Stimulated activated CD8-positive, alpha-beta memory T cell treated with anti-CD3 and anti-CD28 coated beads, Interleukin-2, amount 100 ng/mL, for 48 hours (primary cell): ENCODE measurements at regions not wholly inside any gene's neighbourhood (a gene's known extent, or its start where the extent isn't known, plus 50 kb on each side); places are given as distances from the start of the nearest gene placed in this dataset.

Source experiments
- DNase-seq, 2 donors: peaks; one replicate each; pipeline ENCODE4 v3.0.0-alpha.2; 2020; ENCODE audit warnings: low read depth in 2 of 2

- no peak for DNase-seq
Measured at GRCh38 chr14:61847861-61848260, 85.6 kb downstream of the SNAPC1 start.

- no peak for DNase-seq
Measured at GRCh38 chr14:61854898-61855297, 92.7 kb downstream of the SNAPC1 start.

- DNase-seq: peak; percentile 29 to 46
Measured at GRCh38 chr14:61860294-61860918, 98.2 kb downstream of the SNAPC1 start.

GRCh38 chr14:61861320-61861865 lies 99.2 kb downstream of the SNAPC1 start:
- DNase-seq: no peak

- no peak for DNase-seq
Measured at GRCh38 chr14:61864329-61864898, 102.2 kb downstream of the SNAPC1 start.

GRCh38 chr14:61866932-61867920 lies 105.0 kb downstream of the SNAPC1 start:
- DNase-seq: no peak

- DNase-seq: no peak
Measured at GRCh38 chr14:61868846-61869245, 106.6 kb downstream of the SNAPC1 start.

GRCh38 chr14:61870163-61870562 lies 107.9 kb downstream of the SNAPC1 start:
- DNase-seq: no peak

GRCh38 chr14:61872452-61872851 lies 110.2 kb downstream of the SNAPC1 start:
- no peak for DNase-seq

GRCh38 chr14:61875483-61875882 lies 113.3 kb downstream of the SNAPC1 start:
- DNase-seq: no peak

- DNase-seq: no peak
Measured at GRCh38 chr14:61876362-61877034, 114.3 kb downstream of the SNAPC1 start.

GRCh38 chr14:61877035-61877390 lies 114.8 kb downstream of the SNAPC1 start:
- DNase-seq: no peak

GRCh38 chr14:61877768-61878167 lies 115.5 kb downstream of the SNAPC1 start:
- DNase-seq: no peak

- no peak for DNase-seq
Measured at GRCh38 chr14:61878931-61879330, 116.7 kb downstream of the SNAPC1 start.

GRCh38 chr14:61881046-61881445 lies 118.8 kb downstream of the SNAPC1 start:
- no peak for DNase-seq

- DNase-seq: no peak
Measured at GRCh38 chr14:61884711-61885110, 122.5 kb downstream of the SNAPC1 start.

GRCh38 chr14:61885203-61885961 lies 123.2 kb downstream of the SNAPC1 start:
- DNase-seq: no peak

GRCh38 chr14:61887628-61888027 lies 125.4 kb downstream of the SNAPC1 start:
- no peak for DNase-seq

GRCh38 chr14:61889914-61890351 lies 127.7 kb downstream of the SNAPC1 start:
- no peak for DNase-seq

GRCh38 chr14:61891170-61891569 lies 128.9 kb downstream of the SNAPC1 start:
- no peak for DNase-seq

- no peak for DNase-seq
Measured at GRCh38 chr14:61891810-61892209, 129.6 kb downstream of the SNAPC1 start.
